ENCODE measurements at regions not wholly inside any gene's neighbourhood (a gene's known extent, or its start where the extent isn't known, plus 50 kb on each side); places are given as distances from the start of the nearest gene placed in this dataset.

DNA sequence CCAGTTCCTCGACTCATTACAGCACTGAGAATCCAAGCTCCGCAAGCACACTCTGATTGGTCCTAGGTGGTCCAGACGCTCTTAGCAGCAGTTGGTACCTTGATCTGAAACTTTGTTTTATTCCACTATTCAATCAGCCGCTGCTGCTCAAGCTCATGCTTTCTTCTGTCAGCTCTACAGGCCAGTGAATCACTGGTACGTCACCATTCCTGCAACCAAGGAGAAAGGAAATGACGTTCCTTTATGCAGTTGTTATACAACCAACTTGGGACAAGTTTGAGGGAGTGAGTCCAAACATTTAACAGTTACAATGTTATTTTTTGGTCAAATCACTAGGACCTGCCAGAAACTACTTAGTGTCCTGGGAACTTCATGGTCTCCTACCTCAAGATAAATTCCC is 398.8 kb upstream of the TMEFF2 start:
- H3K36me3 ChIP-seq (ENCODE audit: insufficient read depth, low read length): no peaks in the 10 kb centered on the region
- DNase-seq (ENCODE audit: low spot score): no peak
- no peak for TF ChIP-seq EZH2phosphoT487 (IDR thresholded peaks at IDR 0.05; ENCODE audit: borderline replicate concordance, low read depth, low read length)
- TF ChIP-seq, protein P1, sequence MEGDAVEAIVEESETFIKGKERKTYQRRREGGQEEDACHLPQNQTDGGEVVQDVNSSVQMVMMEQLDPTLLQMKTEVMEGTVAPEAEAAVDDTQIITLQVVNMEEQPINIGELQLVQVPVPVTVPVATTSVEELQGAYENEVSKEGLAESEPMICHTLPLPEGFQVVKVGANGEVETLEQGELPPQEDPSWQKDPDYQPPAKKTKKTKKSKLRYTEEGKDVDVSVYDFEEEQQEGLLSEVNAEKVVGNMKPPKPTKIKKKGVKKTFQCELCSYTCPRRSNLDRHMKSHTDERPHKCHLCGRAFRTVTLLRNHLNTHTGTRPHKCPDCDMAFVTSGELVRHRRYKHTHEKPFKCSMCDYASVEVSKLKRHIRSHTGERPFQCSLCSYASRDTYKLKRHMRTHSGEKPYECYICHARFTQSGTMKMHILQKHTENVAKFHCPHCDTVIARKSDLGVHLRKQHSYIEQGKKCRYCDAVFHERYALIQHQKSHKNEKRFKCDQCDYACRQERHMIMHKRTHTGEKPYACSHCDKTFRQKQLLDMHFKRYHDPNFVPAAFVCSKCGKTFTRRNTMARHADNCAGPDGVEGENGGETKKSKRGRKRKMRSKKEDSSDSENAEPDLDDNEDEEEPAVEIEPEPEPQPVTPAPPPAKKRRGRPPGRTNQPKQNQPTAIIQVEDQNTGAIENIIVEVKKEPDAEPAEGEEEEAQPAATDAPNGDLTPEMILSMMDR (conservative IDR thresholded peaks at IDR 0.05; ENCODE audit: low read length): no peak
- intact Hi-C loops (cut with micrococcal nuclease; ENCODE audit: unreplicated experiment): no loop called here
- BruUV-seq (replicated peaks): no TSS peak
- no peak overlapping the region for H3K4me3 ChIP-seq (ENCODE audit: low read depth, low read length, poor library complexity, severe bottlenecking)
- H4K20me1 ChIP-seq (ENCODE audit: insufficient read depth, low read length): no peaks in the 10 kb centered on the region
- no peaks in the 10 kb centered on the region for H3K4me1 ChIP-seq (ENCODE audit: insufficient read depth, low read length, poor library complexity, severe bottlenecking)
- H3K9me3 ChIP-seq (ENCODE audit: low read length): no peaks in the 10 kb centered on the region
- no peak overlapping the region for H2AFZ ChIP-seq (ENCODE audit: low read length)
- H3K9me2 ChIP-seq (ENCODE audit: insufficient read depth, low read length): no peaks in the 10 kb centered on the region
- no peak overlapping the region for H3K27ac ChIP-seq (ENCODE audit: low read depth, low read length, poor library complexity, severe bottlenecking)
- no peaks in the 10 kb centered on the region for H3K79me2 ChIP-seq (ENCODE audit: insufficient read depth, low read depth, low read length)
- POLR2A ChIA-PET: interaction anchor here (0.5 to 0.8 kb wide), 2 partner anchors 1039 to 1177 kb away, joined by 3 read pairs; no protein-coding TSS in a partner anchor
- no peak overlapping the region for H3K4me2 ChIP-seq (ENCODE audit: low read length)
- CTCF ChIA-PET (ENCODE audit: unreplicated experiment): no interaction called here

DNA sequence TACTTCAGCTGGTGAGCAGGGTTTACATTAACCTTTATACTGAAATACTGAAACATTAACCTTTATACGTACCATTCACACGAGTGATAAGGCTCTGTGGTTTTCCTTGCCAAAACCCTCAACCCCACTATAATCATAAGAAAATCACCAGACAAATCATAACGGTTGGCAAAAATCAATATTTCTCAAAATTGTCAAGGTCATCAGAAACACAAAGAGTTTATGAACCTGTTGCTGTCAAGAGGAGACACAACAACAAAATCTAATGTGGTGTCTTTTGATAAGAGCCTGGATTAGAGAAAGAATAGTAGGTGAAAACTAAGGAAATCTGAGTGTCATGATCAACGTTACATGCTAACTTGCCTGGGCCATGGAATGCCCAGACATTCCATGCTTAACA is 396.9 kb upstream of the TMEFF2 start:
- ChIA-PET CTCF (ENCODE audit: unreplicated experiment) (no interaction called here), POLR2A (no interaction called here)
- Histone ChIP-seq H3K9me3 (ENCODE audit: low read length) (no peaks in the 10 kb centered on the region), H2AFZ (ENCODE audit: low read length) (no peak overlapping the region), H3K4me3 (ENCODE audit: low read depth, low read length, poor library complexity, severe bottlenecking) (no peak overlapping the region), H4K20me1 (ENCODE audit: insufficient read depth, low read length) (no peaks in the 10 kb centered on the region), H3K36me3 (ENCODE audit: insufficient read depth, low read length) (no peaks in the 10 kb centered on the region), H3K9me2 (ENCODE audit: insufficient read depth, low read length) (no peaks in the 10 kb centered on the region), H3K79me2 (ENCODE audit: insufficient read depth, low read depth, low read length) (no peaks in the 10 kb centered on the region), H3K27ac (ENCODE audit: low read depth, low read length, poor library complexity, severe bottlenecking) (no peak overlapping the region), H3K4me2 (ENCODE audit: low read length) (no peak overlapping the region), H3K4me1 (ENCODE audit: insufficient read depth, low read length, poor library complexity, severe bottlenecking) (no peaks in the 10 kb centered on the region)
- no peak for DNase-seq (ENCODE audit: low spot score)
- intact Hi-C loops (cut with micrococcal nuclease; ENCODE audit: unreplicated experiment): no loop called here
- TF ChIP-seq EZH2phosphoT487 (IDR thresholded peaks at IDR 0.05; ENCODE audit: borderline replicate concordance, low read depth, low read length): no peak
- TF ChIP-seq, protein P1 (conservative IDR thresholded peaks at IDR 0.05; ENCODE audit: low read length): no peak
- no TSS peak for BruUV-seq (replicated peaks)

DNA sequence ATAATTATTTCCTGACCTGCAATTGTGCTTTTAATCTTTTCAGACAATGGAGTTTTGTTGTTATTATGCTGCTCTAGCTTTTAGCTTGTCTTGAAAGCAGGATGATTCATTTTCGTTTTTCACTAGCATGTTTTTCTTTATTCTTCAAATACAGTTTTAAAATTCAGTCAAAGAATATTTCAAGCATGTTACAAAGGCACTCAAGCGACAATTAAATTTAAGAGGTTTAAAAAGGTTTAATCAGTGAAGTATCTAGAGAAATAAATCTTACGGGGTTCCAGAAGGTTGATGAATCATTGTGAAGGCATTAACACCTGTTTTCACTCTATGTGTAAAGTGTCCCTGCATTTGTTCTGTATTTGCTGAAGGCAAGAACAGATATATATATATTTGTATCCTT is 390.7 kb upstream of the TMEFF2 start:
- BruUV-seq (replicated peaks): no TSS peak
- H3K4me3 ChIP-seq (ENCODE audit: low read depth, low read length, poor library complexity, severe bottlenecking): no peak overlapping the region
- DNase-seq (ENCODE audit: low spot score): no peak
- H2AFZ ChIP-seq (ENCODE audit: low read length): no peak overlapping the region
- ChIA-PET POLR2A (no interaction called here), CTCF (ENCODE audit: unreplicated experiment) (no interaction called here)
- H4K20me1 ChIP-seq (ENCODE audit: insufficient read depth, low read length): no peaks in the 10 kb centered on the region
- no peaks in the 10 kb centered on the region for H3K9me2 ChIP-seq (ENCODE audit: insufficient read depth, low read length)
- H3K36me3 ChIP-seq (ENCODE audit: insufficient read depth, low read length): no peaks in the 10 kb centered on the region
- TF ChIP-seq, protein P1 (conservative IDR thresholded peaks at IDR 0.05; ENCODE audit: low read length): no peak
- TF ChIP-seq EZH2phosphoT487 (IDR thresholded peaks at IDR 0.05; ENCODE audit: borderline replicate concordance, low read depth, low read length): no peak
- H3K4me1 ChIP-seq (ENCODE audit: insufficient read depth, low read length, poor library complexity, severe bottlenecking): no peaks in the 10 kb centered on the region
- intact Hi-C loops (cut with micrococcal nuclease; ENCODE audit: unreplicated experiment): no loop called here
- H3K9me3 ChIP-seq (ENCODE audit: low read length): no peaks in the 10 kb centered on the region
- no peaks in the 10 kb centered on the region for H3K79me2 ChIP-seq (ENCODE audit: insufficient read depth, low read depth, low read length)
- no peak overlapping the region for H3K4me2 ChIP-seq (ENCODE audit: low read length)
- H3K27ac ChIP-seq (ENCODE audit: low read depth, low read length, poor library complexity, severe bottlenecking): no peak overlapping the region
